Forelimb muscle (tissue), 1 donor: ENCODE measurements at regions not wholly inside any gene's neighbourhood (a gene's known extent, or its start where the extent isn't known, plus 50 kb on each side); places are given as distances from the start of the nearest gene placed in this dataset.
"Not testable (repeated sequence)": the region's sequence is repeated elsewhere in the genome, so short reads cannot be mapped to it uniquely, and the experiment has no call there.

Experiments used
- DNase-seq: peaks from one replicate; pipeline ENCODE4 v3.0.0-alpha.2; 2013; ENCODE audit warnings: low read depth

GRCh38 chr14:49367696-49368095 is 218.5 kb downstream of the RPS29 start:
- no peak for DNase-seq

- DNase-seq = no peak
Measured at GRCh38 chr14:49366416-49366815, 219.8 kb downstream of the RPS29 start.

GRCh38 chr14:49364752-49365117 is 221.4 kb downstream of the RPS29 start:
- no peak for DNase-seq

- DNase-seq = no peak
Measured at GRCh38 chr14:49363821-49364751, 222.1 kb downstream of the RPS29 start.

GRCh38 chr14:49362916-49363315 is 223.3 kb downstream of the RPS29 start:
- DNase-seq = no peak

- no peak for DNase-seq
Measured at GRCh38 chr14:49339130-49339529, 247.1 kb downstream of the RPS29 start.

GRCh38 chr14:49319810-49320209 is 266.4 kb downstream of the RPS29 start:
- DNase-seq = no peak

- DNase-seq = no peak
Measured at GRCh38 chr14:49315570-49315969, 270.6 kb downstream of the RPS29 start.

GRCh38 chr14:49314737-49315136 is 271.4 kb downstream of the RPS29 start:
- DNase-seq = peak; percentile 11

GRCh38 chr14:49313108-49313507 is 273.1 kb downstream of the RPS29 start:
- DNase-seq = no peak

- DNase-seq = no peak
Measured at GRCh38 chr14:49310298-49310697, 275.9 kb downstream of the RPS29 start.

GRCh38 chr14:49306152-49306751 is 279.9 kb downstream of the RPS29 start:
- DNase-seq = no peak

- DNase-seq = peak; percentile 17
Measured at GRCh38 chr14:49303946-49304516, 282.1 kb downstream of the RPS29 start.

GRCh38 chr14:49297102-49297501 is 289.1 kb downstream of the RPS29 start:
- no peak for DNase-seq

- no peak for DNase-seq
Measured at GRCh38 chr14:49294621-49295148, 291.5 kb downstream of the RPS29 start.

GRCh38 chr14:49287004-49287403 is 299.2 kb downstream of the RPS29 start:
- DNase-seq = no peak

- no peak for DNase-seq
Measured at GRCh38 chr14:49286257-49286983, 299.8 kb downstream of the RPS29 start.

GRCh38 chr14:49280566-49280965 is 305.6 kb downstream of the RPS29 start:
- DNase-seq = no peak

GRCh38 chr14:49250517-49250916 is 335.7 kb downstream of the RPS29 start:
- DNase-seq = no peak

- no peak for DNase-seq
Measured at GRCh38 chr14:49250109-49250508, 336.1 kb downstream of the RPS29 start.

GRCh38 chr14:49249022-49249421 is 337.2 kb downstream of the RPS29 start:
- no peak for DNase-seq

- DNase-seq = not testable (repeated sequence)
Measured at GRCh38 chr14:49243777-49244176, 342.4 kb downstream of the RPS29 start.
